CD4-positive, alpha-beta T cell (primary cell): ENCODE measurements at regions not wholly inside any gene's neighbourhood (a gene's known extent, or its start where the extent isn't known, plus 50 kb on each side); places are given as distances from the start of the nearest gene placed in this dataset.

Experiments used
- ATAC-seq: fragments of 200-7000 bp; cut with Tn5 transposase; one replicate; pipeline ENCODE4 v1.10.0; 2022; ENCODE audit warnings: mild to moderate bottlenecking; ENCODE audit not compliant: poor library complexity
- CTCF ChIA-PET: fragments of 350-600 bp; sonication (Branson Sonifier 250); formaldehyde crosslinking; loops from one replicate; lab custom pipeline; 2021; ENCODE audit warnings: antibody characterized with exemption, inconsistent platforms; lab: Charles Lee
- POLR2A ChIA-PET: fragments of 350-600 bp; sonication (Branson Sonifier 250); formaldehyde crosslinking; loops from one replicate; lab custom pipeline; 2021; ENCODE audit warnings: antibody characterized with exemption, inconsistent platforms; lab: Charles Lee
- DNase-seq, 14 experiments: peaks; one replicate each; pipeline ENCODE4 v3.0.0-alpha.2; 2013 to 2020; ENCODE audit warnings: mixed read lengths in 2 of 14
- H3K27ac ChIP-seq, 2 donors: one replicate each; pipeline versions ENCODE4 v1.5.1 to v1.7.0; 2013; ENCODE audit warnings: low read length in 2 of 2, low read depth in 1 of 2, mild to moderate bottlenecking in 1 of 2
- H3K27me3 ChIP-seq, 2 experiments: 1 replicate in 1 of 2; 2 replicates in 1 of 2; pipeline versions ENCODE4 v1.6.1 to v1.7.0; 2013; ENCODE audit warnings: low read length in 2 of 2, control low read depth in 1 of 2, mild to moderate bottlenecking in 1 of 2, moderate library complexity in 1 of 2; ENCODE audit not compliant: insufficient read depth in 2 of 2, control insufficient read depth in 1 of 2
- H3K36me3 ChIP-seq: one replicate; pipeline ENCODE4 v1.6.1; 2013; ENCODE audit warnings: low read length, control low read depth; ENCODE audit not compliant: insufficient read depth
- H3K4me1 ChIP-seq: one replicate; pipeline ENCODE4 v1.6.1; 2013; ENCODE audit warnings: low read length, control low read depth; ENCODE audit not compliant: insufficient read depth
- H3K4me3 ChIP-seq: one replicate; pipeline ENCODE4 v1.5.1; 2013; ENCODE audit warnings: mild to moderate bottlenecking, low read length, moderate library complexity
- H3K9me3 ChIP-seq, 2 experiments: 1 replicate in 1 of 2; 2 replicates in 1 of 2; pipeline versions ENCODE4 v1.6.1 to v1.7.0; 2013; ENCODE audit warnings: low read length in 2 of 2, mild to moderate bottlenecking in 2 of 2, control low read depth in 1 of 2, moderate library complexity in 1 of 2; ENCODE audit not compliant: control insufficient read depth in 1 of 2, insufficient read depth in 1 of 2
- H3K27ac Mint-ChIP-seq: one replicate; pipeline ENCODE4 v1.8.0; 2020; ENCODE audit warnings: mixed read lengths
- H3K27me3 Mint-ChIP-seq: one replicate; pipeline ENCODE4 v1.8.0; 2021; ENCODE audit warnings: mixed read lengths
- H3K36me3 Mint-ChIP-seq: one replicate; pipeline ENCODE4 v1.8.0; 2021; ENCODE audit warnings: low read depth, mixed read lengths
- H3K4me1 Mint-ChIP-seq: one replicate; pipeline ENCODE4 v1.8.0; 2021; ENCODE audit warnings: low read depth, mixed read lengths
- H3K4me3 Mint-ChIP-seq: one replicate; pipeline ENCODE4 v1.8.0; 2020; ENCODE audit warnings: mild to moderate bottlenecking, mixed read lengths
- H3K9me3 Mint-ChIP-seq: one replicate; pipeline ENCODE4 v1.8.0; 2020; ENCODE audit warnings: mixed read lengths
- intact Hi-C, 2 experiments: fragments of 100-400 bp; cut with DNase I in 1 of 2; cut with micrococcal nuclease in 1 of 2; formaldehyde crosslinking; loops; one replicate each; pipeline versions ENCODE4 v1.15.1 to v1.9.0; 2023 to 2025; cut with DNase I, micrococcal nuclease
- TF ChIP-seq, protein P1 (sequence below): fragments of 200-600 bp; IDR thresholded peaks from one replicate; pipeline ENCODE4 v1.8.0; 2022; ENCODE audit warnings: antibody characterized with exemption, mild to moderate bottlenecking

DNA sequence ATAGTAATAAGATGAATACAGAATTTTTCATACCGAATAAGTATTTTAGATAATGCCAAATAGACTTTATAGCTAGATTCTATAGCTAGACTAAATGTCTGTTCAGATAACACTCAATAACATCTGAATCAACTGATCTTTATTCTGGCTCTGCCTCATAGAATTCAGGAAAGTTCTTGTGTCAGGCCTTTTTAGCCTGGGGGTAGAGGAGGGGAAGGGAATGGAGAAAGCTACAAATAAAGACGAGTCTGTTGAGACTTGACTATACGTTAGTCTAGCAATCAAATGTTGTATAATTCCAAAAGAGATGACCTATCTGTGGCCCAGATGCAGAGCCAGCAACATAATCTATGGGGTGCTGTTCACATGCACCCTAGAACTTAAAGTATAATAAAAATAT lies 106.6 kb upstream of the ABI3BP start:
- Mint-ChIP-seq H3K4me3 (no peak overlapping the region), H3K9me3 (no peaks in the 10 kb centered on the region), H3K4me1 (no peaks in the 10 kb centered on the region), H3K27me3 (peaks cover 38% of the 10 kb centered on the region), H3K27ac (no peak overlapping the region), H3K36me3 (no peaks in the 10 kb centered on the region)
- H3K9me3 ChIP-seq = no peaks in the 10 kb centered on the region
- H3K4me1 ChIP-seq = no peaks in the 10 kb centered on the region
- ChIA-PET POLR2A (no interaction called here), CTCF (no interaction called here)
- H3K27ac ChIP-seq = no peak overlapping the region
- TF ChIP-seq, protein P1, sequence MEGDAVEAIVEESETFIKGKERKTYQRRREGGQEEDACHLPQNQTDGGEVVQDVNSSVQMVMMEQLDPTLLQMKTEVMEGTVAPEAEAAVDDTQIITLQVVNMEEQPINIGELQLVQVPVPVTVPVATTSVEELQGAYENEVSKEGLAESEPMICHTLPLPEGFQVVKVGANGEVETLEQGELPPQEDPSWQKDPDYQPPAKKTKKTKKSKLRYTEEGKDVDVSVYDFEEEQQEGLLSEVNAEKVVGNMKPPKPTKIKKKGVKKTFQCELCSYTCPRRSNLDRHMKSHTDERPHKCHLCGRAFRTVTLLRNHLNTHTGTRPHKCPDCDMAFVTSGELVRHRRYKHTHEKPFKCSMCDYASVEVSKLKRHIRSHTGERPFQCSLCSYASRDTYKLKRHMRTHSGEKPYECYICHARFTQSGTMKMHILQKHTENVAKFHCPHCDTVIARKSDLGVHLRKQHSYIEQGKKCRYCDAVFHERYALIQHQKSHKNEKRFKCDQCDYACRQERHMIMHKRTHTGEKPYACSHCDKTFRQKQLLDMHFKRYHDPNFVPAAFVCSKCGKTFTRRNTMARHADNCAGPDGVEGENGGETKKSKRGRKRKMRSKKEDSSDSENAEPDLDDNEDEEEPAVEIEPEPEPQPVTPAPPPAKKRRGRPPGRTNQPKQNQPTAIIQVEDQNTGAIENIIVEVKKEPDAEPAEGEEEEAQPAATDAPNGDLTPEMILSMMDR = no peak
- ATAC-seq (no peak), DNase-seq (no peak)
- no peaks in the 10 kb centered on the region for H3K27me3 ChIP-seq
- H3K4me3 ChIP-seq = no peak overlapping the region
- intact Hi-C loops = no loop called here
- no peaks in the 10 kb centered on the region for H3K36me3 ChIP-seq

DNA sequence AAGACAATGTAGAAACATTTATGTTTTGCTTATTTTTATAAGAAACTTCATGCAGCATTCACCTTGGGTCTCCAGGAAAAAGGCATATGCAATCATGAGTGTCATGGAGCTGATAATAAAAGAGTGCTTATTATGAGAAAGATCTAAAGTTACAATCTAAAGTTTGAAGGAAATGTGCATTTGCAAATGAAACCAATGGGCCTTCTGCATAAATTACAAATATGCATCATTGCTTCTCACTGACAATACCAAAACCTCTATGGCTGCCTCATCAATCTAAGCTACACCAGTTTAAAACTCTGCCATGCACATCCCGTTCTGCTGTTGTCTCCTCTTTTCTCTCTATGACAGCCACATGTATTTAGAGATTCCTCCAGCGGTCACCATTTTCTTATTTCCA lies 103.2 kb upstream of the ABI3BP start:
- Histone ChIP-seq H3K27me3 (no peaks in the 10 kb centered on the region), H3K27ac (no peak overlapping the region), H3K9me3 (no peaks in the 10 kb centered on the region), H3K4me3 (no peak overlapping the region), H3K4me1 (no peaks in the 10 kb centered on the region), H3K36me3 (no peaks in the 10 kb centered on the region)
- ChIA-PET POLR2A (no interaction called here), CTCF (no interaction called here)
- no peak for ATAC-seq
- no peak for DNase-seq
- no peak overlapping the region for H3K27ac Mint-ChIP-seq
- intact Hi-C loops = no loop called here
- peaks cover 32% of the 10 kb centered on the region for H3K27me3 Mint-ChIP-seq
- H3K9me3 Mint-ChIP-seq = no peaks in the 10 kb centered on the region
- H3K36me3 Mint-ChIP-seq = no peaks in the 10 kb centered on the region
- no peak overlapping the region for H3K4me3 Mint-ChIP-seq
- TF ChIP-seq, protein P1 = no peak
- no peaks in the 10 kb centered on the region for H3K4me1 Mint-ChIP-seq

DNA sequence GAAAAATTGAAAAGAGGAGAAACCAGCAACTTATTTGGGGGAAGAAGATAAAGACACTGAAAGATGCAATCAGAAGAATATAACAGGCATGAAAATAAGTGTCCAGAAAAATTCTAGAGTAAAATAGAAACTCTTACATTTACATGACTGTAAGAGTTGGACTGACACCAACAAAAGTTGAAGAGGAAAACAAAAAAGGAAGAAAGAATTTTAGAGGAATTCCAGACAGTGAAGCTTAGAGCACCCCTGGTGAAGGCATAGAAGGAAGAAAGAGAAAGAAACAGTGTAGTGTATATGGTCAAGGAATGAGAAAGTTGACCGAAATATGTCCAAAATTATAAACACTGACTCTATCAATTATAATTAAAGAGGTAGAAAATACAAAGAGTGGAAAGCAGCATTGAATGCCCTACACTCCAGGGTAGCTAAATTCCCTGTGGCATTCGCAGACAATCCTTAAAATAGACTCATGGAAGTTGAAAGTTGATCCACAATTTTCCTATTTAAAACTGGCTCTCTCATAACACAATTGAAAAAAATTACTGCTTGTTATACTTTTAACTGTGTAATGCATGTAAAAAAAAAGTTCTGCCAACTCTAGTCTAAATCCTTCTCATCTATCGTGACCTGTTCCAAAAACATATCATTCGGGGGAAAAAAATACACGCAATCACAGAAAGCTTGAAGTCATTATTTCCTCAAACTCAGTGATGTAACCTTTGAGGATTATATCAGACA lies 102.6 kb upstream of the ABI3BP start:
- no peak for DNase-seq
- ATAC-seq = no peak
- CTCF ChIA-PET = no interaction called here
- Mint-ChIP-seq H3K27me3 (peaks cover 34% of the 10 kb centered on the region), H3K9me3 (no peaks in the 10 kb centered on the region), H3K27ac (no peak overlapping the region), H3K4me1 (no peaks in the 10 kb centered on the region), H3K4me3 (no peak overlapping the region), H3K36me3 (no peaks in the 10 kb centered on the region)
- H3K27me3 ChIP-seq = no peaks in the 10 kb centered on the region
- no peak overlapping the region for H3K4me3 ChIP-seq
- intact Hi-C loops = no loop called here
- H3K9me3 ChIP-seq = no peaks in the 10 kb centered on the region
- TF ChIP-seq, protein P1 = no peak
- no peaks in the 10 kb centered on the region for H3K4me1 ChIP-seq
- POLR2A ChIA-PET = no interaction called here
- no peaks in the 10 kb centered on the region for H3K36me3 ChIP-seq
- no peak overlapping the region for H3K27ac ChIP-seq
